Ishikawa (cell line): ENCODE measurements at regions not wholly inside any gene's neighbourhood (a gene's known extent, or its start where the extent isn't known, plus 50 kb on each side); places are given as distances from the start of the nearest gene placed in this dataset.

Source experiments
- CEBPB ChIP-seq: IDR thresholded peaks from 2 replicates; pipeline ENCODE4 v1.6.1; 2012
- CREB1 ChIP-seq: IDR thresholded peaks from 2 replicates; pipeline ENCODE4 v1.6.1; 2012; ENCODE audit warnings: low read depth
- EGR1 ChIP-seq: IDR thresholded peaks from 2 replicates; pipeline ENCODE4 v1.6.1; 2012
- EP300 ChIP-seq: IDR thresholded peaks from 2 replicates; pipeline ENCODE4 v1.6.1; 2012; ENCODE audit warnings: borderline replicate concordance
- FOXM1 ChIP-seq: IDR thresholded peaks from 2 replicates; pipeline ENCODE4 v1.6.1; 2012; ENCODE audit warnings: low read depth, borderline replicate concordance
- NFIC ChIP-seq: IDR thresholded peaks from 2 replicates; pipeline ENCODE4 v1.6.1; 2012
- RAD21 ChIP-seq: IDR thresholded peaks from 2 replicates; pipeline ENCODE4 v1.6.1; 2012; ENCODE audit warnings: low read depth
- TAF1 ChIP-seq: IDR thresholded peaks from 2 replicates; pipeline ENCODE4 v1.6.1; 2012; ENCODE audit warnings: low read depth, mild to moderate bottlenecking
- TCF12 ChIP-seq: IDR thresholded peaks from 2 replicates; pipeline ENCODE4 v1.6.1; 2012; ENCODE audit warnings: low read depth
- TEAD4 ChIP-seq: IDR thresholded peaks from 2 replicates; pipeline ENCODE4 v1.6.1; 2012
- USF1 ChIP-seq: IDR thresholded peaks from 2 replicates; pipeline ENCODE4 v1.6.1; 2012
- YY1 ChIP-seq: IDR thresholded peaks from 2 replicates; pipeline ENCODE4 v1.6.1; 2012; ENCODE audit warnings: low read depth
- ZBTB7A ChIP-seq: IDR thresholded peaks from 2 replicates; pipeline ENCODE4 v1.6.1; 2012; ENCODE audit warnings: low read depth
- TF ChIP-seq, protein P1 (sequence below): IDR thresholded peaks from 2 replicates; pipeline ENCODE4 v1.6.1; 2012; ENCODE audit warnings: low read depth, mild to moderate bottlenecking
- TF ChIP-seq, protein P2 (sequence below): IDR thresholded peaks from 2 replicates; pipeline ENCODE4 v1.6.1; 2012

DNA sequence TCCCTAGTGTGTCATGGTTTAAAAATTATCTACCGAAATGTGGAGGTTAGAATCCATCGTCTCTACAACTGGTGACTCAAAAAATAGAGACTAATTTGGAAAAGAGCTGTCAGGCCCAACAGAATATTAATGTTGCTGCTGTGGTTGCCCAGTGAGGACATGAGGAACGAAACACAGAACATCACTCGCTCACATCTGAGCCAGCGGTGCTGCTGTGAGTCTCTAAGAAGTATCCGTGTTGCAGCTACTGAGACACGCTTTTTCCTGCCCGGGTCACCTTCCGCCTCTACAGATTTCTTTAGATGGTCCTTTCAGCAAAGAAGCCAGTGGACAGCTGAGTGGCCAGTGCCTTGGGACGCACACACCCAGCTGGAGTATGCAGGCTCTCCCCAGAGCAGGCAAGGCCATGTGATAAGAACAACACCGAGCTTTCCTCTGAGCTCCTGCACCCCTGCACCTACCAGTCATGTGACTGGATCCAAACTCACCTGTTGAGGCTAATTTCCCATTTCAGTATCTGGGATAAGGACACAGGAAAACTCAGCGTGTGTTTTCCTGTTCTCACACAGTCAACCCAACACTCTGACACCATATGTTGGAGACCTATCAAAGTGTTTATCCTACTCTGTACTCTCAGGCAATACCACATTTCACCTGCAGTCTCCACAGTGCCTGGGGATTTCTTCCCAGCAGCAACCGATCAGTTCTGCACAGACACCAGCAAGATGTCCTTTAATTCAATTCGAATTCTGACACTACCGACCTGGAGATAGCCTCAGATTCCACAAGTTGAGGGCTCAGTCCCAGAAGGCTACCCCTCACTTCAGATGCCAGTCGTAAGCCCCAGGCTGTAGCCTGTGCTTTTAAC is 119.0 kb upstream of the RPS6KA2 start:
- TF ChIP-seq EGR1 = no peak
- no peak for TF ChIP-seq USF1
- no peak for TF ChIP-seq TEAD4
- TF ChIP-seq RAD21 = no peak
- no peak for TF ChIP-seq NFIC
- no peak for TF ChIP-seq TAF1
- TF ChIP-seq YY1 = no peak
- TF ChIP-seq, protein P1, sequence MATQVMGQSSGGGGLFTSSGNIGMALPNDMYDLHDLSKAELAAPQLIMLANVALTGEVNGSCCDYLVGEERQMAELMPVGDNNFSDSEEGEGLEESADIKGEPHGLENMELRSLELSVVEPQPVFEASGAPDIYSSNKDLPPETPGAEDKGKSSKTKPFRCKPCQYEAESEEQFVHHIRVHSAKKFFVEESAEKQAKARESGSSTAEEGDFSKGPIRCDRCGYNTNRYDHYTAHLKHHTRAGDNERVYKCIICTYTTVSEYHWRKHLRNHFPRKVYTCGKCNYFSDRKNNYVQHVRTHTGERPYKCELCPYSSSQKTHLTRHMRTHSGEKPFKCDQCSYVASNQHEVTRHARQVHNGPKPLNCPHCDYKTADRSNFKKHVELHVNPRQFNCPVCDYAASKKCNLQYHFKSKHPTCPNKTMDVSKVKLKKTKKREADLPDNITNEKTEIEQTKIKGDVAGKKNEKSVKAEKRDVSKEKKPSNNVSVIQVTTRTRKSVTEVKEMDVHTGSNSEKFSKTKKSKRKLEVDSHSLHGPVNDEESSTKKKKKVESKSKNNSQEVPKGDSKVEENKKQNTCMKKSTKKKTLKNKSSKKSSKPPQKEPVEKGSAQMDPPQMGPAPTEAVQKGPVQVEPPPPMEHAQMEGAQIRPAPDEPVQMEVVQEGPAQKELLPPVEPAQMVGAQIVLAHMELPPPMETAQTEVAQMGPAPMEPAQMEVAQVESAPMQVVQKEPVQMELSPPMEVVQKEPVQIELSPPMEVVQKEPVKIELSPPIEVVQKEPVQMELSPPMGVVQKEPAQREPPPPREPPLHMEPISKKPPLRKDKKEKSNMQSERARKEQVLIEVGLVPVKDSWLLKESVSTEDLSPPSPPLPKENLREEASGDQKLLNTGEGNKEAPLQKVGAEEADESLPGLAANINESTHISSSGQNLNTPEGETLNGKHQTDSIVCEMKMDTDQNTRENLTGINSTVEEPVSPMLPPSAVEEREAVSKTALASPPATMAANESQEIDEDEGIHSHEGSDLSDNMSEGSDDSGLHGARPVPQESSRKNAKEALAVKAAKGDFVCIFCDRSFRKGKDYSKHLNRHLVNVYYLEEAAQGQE = no peak
- TF ChIP-seq, protein P2, sequence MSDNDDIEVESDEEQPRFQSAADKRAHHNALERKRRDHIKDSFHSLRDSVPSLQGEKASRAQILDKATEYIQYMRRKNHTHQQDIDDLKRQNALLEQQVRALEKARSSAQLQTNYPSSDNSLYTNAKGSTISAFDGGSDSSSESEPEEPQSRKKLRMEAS = no peak
- TF ChIP-seq CEBPB = no peak
- TF ChIP-seq ZBTB7A = no peak
- no peak for TF ChIP-seq FOXM1

- TF ChIP-seq YY1 (no peak), TCF12 (no peak), ZBTB7A (no peak), NFIC (no peak), EP300 (no peak), RAD21 (no peak), CEBPB (no peak), FOXM1 (no peak), CREB1 (no peak), USF1 (no peak), EGR1 (no peak), TEAD4 (no peak), TAF1 (no peak)
- TF ChIP-seq, protein P1 = no peak
- TF ChIP-seq, protein P2 = no peak
These were observed 117.4 kb upstream of the RPS6KA2 start for GRCh38 chr6:166744223-166745134.

DNA sequence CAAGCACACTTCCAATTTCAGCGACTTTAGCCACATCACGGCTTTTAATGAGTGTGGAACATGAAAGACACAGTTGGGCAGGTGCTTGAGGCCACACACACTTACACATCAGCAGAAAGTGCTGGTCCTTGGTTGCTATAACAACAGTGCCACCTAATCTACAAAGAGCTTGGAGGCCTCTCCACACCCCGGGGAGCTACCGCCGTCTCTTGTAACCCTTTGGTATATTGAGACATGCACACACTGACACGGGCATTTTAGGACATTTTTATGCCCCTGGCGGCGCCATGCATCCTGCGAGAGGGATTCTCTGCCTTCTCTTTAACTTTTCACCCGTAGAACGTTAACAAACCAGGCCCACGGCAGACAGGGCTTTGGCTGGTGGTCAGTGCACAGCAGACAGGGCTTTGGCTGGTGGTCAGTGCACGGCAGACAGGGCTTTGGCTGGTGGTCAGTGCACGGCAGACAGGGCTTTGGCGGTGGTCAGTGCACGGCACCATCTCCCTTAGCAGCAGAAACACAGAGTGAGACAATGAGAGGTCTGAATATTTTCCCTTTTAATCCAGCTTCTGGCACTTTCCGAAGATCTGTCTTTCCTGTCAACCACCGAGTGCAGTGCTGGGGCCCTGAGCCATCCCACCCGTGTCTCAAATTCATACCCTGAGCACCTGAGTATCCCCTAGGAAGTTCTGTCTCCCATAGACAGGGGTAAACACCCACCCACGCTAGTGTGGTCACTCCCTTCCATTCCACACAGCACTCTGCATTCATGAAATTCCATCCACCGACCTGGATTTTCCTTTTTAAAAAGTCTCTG is 116.6 kb upstream of the RPS6KA2 start:
- TF ChIP-seq RAD21 (no peak), TAF1 (no peak), TCF12 (no peak), TEAD4 (no peak), NFIC (no peak), CEBPB (no peak), CREB1 (no peak), USF1 (no peak), YY1 (no peak), EP300 (no peak), FOXM1 (no peak), ZBTB7A (no peak), EGR1 (no peak)
- TF ChIP-seq, protein P2 = no peak
- TF ChIP-seq, protein P1 = no peak
